Breast epithelium (tissue), 3 donors: ENCODE measurements at regions not wholly inside any gene's neighbourhood (a gene's known extent, or its start where the extent isn't known, plus 50 kb on each side); places are given as distances from the start of the nearest gene placed in this dataset.

ENCODE experiments used
- CTCF ChIP-seq, 3 donors: fragments of 450-650 bp; IDR thresholded peaks; one replicate each; pipeline ENCODE4 v1.5.1; 2016 to 2017; ENCODE audit warnings: antibody characterized with exemption in 3 of 3, mild to moderate bottlenecking in 3 of 3, moderate library complexity in 3 of 3
- POLR2A ChIP-seq: fragments of 450-650 bp; IDR thresholded peaks from one replicate; pipeline ENCODE4 v1.6.1; 2016; ENCODE audit warnings: antibody characterized with exemption, mild to moderate bottlenecking, moderate library complexity

- TF ChIP-seq CTCF (IDR thresholded peaks at IDR 0.05) = no peak
- TF ChIP-seq POLR2A = no peak
Observed at GRCh38 chr18:22783245-22783644, 149.9 kb upstream of the RBBP8 start.
